GM04504 (cell line): ENCODE measurements at regions not wholly inside any gene's neighbourhood (a gene's known extent, or its start where the extent isn't known, plus 50 kb on each side); places are given as distances from the start of the nearest gene placed in this dataset.
"Not testable (repeated sequence)": the region's sequence is repeated elsewhere in the genome, so short reads cannot be mapped to it uniquely, and the experiment has no call there.

Experiments
- DNase-seq: peaks from one replicate; pipeline ENCODE4 v3.0.0-alpha.2; 2012; ENCODE audit warnings: low read depth

DNA sequence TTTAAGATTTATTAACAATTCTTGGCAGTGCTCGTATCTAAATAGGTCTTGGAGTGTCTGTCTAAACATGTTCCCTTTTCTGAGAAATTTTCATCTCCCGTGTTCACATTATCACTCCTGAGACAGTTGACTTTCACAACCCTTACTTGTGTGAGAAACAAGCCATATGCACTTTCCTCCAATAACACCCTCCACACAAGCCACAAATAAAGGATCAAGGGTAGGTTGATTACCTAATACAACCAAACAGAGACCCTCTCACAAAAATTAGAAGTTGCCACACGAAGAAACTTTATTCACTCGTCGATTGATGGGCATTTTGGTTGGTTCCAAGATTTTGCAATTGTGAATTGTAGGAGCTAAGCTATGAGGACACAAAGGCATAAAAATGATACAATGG lies 763.9 kb downstream of the TRAM1L1 start:
- DNase-seq: no peak

DNA sequence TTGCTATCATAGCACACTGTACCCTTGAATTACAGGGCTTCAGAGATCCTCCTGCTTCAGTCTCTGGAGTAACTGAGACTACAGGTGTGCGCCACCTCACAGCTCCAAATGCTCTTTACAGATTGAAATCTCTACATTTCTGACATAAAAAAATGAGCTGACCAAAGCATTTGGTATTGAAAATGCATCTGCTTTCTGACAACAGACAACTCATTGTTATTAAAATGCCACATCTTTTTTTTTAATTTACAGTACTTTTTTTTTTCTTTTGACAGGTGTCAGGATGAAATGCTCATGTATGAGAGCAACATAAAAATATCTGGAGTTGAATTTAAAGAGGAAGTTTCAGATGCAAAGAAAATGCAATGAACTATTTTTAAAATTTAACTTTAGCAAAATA lies 764.5 kb downstream of the TRAM1L1 start:
- DNase-seq: no peak

GRCh38 chr4:116303736-116304188 lies 781.6 kb downstream of the TRAM1L1 start:
- no peak for DNase-seq

- no peak for DNase-seq
Measured at GRCh38 chr4:116302990-116303735, 782.2 kb downstream of the TRAM1L1 start.

GRCh38 chr4:116275006-116275405 lies 810.4 kb downstream of the TRAM1L1 start:
- DNase-seq: no peak

DNA sequence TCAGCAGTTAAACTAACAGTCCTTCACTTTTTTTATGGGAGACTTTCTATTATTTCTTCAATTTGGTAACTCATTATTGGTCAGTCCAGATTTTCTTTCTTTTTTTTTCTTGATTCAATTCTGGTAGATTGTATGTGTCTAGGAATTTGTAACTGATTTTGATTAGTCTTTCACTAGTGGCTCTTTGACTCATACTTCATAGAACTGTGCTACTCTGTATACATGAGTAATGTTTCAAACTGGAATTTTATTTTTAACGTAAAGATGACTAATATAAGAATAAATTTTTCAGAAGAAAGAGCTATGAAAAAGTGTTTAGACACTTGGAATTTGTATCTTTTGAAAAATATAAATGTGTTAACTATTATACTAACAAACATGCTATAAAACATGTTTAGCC lies 813.0 kb downstream of the TRAM1L1 start:
- no peak for DNase-seq

DNA sequence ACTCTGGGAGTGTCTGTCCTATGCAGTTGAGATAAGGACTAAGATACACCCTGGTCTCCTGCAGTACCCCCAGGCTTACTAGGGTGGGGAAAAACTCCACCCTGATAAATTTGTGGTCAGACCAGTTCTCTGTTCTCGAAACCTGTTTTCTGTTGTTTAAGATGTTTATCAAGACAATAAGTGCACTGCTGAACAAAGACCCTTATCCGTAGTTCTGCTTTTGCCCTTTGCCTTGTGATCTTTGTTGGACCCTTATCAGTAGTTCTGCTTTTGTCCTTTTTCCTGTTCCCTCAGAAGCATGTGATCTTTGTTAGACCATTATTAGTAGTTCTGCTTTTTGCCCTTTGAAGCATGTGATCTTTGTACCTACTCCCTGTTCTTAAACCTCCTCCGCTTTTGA lies 824.4 kb downstream of the TRAM1L1 start:
- DNase-seq: not testable (repeated sequence)

GRCh38 chr4:116244771-116245170 lies 840.6 kb downstream of the TRAM1L1 start:
- DNase-seq: no peak

- DNase-seq: no peak
Measured at GRCh38 chr4:116243431-116243830, 841.9 kb downstream of the TRAM1L1 start.

GRCh38 chr4:116233971-116234370 lies 851.4 kb downstream of the TRAM1L1 start:
- no peak for DNase-seq

DNA sequence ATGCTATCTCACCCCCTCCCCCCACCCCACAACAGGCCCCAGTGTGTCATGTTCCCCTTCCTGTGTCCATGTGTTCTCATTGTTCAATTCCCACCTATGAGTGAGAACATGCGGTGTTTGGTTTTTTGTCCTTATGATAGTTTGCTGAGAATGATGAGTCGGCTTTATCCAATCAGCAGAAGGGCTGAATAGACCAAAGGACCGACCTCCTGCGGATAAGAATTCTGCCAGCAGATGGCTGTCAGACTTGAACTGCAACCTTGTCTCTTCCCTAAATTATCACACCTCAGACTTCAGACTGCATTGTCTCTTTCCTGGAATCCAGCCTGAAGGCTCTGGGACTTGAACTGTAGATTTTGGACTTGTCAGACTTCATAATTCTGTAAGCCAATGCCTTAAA lies 853.4 kb downstream of the TRAM1L1 start:
- not testable (repeated sequence) for DNase-seq

GRCh38 chr4:116229420-116229819 lies 856.0 kb downstream of the TRAM1L1 start:
- DNase-seq: no peak

GRCh38 chr4:116223040-116223732 lies 862.2 kb downstream of the TRAM1L1 start:
- no peak for DNase-seq

- DNase-seq: no peak
Measured at GRCh38 chr4:116217781-116218180, 867.6 kb downstream of the TRAM1L1 start.

GRCh38 chr4:116215622-116216021 lies 869.8 kb downstream of the TRAM1L1 start:
- no peak for DNase-seq

GRCh38 chr4:116202524-116202923 lies 882.9 kb downstream of the TRAM1L1 start:
- no peak for DNase-seq

DNA sequence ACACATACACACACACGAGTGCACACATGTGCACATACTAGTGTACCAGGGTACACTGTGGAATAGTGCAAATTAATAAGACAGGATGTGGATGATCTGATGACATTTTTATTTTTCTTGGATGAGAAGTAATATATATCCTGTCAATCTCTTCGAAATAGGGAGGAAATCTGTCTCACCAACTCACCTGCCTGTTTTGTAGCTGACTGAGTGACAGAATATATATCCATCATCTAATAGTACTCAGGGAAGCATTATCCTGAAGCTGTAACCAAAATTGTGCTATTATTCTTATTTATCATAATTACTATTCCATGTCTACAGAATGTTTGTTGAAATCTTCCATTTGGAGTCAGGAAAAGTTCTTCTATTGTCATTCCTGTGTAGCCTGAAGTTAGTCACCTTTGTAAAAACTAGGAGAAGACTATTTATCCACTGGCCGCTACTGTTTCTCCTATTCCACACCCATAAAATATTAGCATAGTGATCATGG lies 888.0 kb downstream of the TRAM1L1 start:
- DNase-seq: no peak

DNA sequence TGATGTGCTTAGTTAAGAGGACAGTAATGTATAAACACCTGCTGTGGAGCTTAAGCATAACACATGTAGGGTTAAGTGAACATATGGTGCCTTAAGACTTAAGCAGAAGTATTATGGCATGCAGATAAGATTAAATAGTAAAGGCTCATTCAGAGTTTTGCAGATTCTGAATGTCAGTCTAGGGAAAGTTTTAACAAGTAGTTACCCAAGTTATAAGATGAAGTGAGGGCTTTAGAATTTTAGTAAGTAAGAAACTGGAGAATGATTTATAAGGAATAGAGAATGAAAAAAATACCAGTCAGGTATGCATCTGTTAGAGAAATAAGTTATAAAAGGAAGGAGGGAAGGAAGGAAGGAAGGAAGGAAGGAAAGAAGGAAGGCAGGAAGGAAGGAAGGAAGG lies 902.1 kb downstream of the TRAM1L1 start:
- no peak for DNase-seq

DNA sequence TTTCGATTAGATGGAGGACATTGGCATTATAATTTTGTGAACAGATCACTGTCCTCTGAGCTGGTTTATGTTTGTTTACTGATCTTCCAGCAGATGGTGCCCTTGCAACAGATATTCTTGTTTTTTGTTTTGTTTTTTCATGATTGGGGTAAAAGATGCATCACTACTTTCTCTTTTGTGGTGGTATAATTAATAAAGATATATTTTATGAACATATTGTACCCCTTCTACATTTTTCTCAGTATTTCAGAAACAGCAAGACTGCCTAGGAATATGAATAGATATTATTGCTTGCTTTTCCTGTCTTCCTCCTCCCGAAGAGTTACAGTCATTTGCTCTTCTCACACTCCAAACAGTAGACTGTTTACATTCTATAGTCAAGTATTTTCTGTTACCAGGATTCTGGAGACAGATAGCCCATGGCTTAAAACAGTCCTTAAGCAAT lies 905.2 kb downstream of the TRAM1L1 start:
- DNase-seq: no peak

DNA sequence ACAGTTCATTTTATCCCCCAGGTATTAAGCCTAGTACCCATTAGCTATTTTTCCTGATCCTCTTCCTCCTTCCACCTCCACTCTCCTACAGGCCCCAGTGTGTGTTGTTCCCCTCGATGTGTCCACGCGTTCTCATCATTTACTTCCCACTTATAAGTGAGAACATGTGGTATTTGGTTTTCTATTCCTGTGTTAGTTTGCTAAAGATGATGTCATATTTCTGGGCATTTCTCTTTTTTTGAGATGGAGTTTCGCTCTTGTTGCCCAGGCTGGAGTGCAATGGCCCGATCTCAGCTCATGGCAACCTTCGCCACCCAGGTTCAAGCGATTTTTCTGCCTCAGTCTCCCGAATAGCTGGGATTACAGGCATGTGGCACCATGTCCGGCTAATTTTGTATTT lies 934.0 kb downstream of the TRAM1L1 start:
- not testable (repeated sequence) for DNase-seq

DNA sequence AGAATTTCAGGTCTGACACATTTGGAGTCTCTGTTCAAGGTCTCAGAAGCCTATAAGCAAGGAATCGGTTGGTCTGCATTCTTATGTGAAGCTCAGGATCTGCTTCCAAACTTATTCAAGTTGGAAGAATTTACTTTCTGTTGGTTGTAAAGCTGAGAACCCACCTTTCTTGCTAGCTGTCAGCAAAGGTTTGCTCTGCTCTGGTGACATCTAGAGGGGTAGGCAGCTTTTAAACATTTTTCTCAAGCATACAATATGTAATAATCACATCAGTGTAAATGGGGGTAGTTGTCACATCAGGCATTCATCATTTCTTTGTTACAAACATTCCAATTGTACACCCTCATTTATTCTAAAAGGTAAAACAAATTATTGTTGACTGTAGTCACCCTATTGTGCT lies 935.2 kb downstream of the TRAM1L1 start:
- no peak for DNase-seq

DNA sequence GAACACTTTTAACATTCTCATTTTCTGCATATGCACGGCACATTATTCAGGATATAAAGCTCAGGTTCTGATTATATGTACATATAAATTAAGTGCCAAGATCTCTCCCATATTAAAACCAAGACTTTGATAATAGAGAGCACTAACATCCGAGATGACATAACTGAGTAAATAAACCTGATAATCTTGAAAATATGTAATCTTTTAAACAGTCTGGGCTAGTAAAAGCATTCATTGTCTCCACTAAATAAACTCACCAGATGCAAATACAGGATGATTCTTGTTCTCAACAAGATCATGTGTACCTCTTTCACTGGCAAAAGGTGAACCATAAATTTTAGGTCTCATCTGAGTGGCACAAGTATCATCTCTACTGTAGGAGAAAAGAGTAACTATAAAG lies 942.2 kb downstream of the TRAM1L1 start:
- no peak for DNase-seq

GRCh38 chr4:116132946-116133345 lies 952.4 kb downstream of the TRAM1L1 start:
- DNase-seq: no peak
